ENCODE measurements at regions not wholly inside any gene's neighbourhood (a gene's known extent, or its start where the extent isn't known, plus 50 kb on each side); places are given as distances from the start of the nearest gene placed in this dataset.

DNA sequence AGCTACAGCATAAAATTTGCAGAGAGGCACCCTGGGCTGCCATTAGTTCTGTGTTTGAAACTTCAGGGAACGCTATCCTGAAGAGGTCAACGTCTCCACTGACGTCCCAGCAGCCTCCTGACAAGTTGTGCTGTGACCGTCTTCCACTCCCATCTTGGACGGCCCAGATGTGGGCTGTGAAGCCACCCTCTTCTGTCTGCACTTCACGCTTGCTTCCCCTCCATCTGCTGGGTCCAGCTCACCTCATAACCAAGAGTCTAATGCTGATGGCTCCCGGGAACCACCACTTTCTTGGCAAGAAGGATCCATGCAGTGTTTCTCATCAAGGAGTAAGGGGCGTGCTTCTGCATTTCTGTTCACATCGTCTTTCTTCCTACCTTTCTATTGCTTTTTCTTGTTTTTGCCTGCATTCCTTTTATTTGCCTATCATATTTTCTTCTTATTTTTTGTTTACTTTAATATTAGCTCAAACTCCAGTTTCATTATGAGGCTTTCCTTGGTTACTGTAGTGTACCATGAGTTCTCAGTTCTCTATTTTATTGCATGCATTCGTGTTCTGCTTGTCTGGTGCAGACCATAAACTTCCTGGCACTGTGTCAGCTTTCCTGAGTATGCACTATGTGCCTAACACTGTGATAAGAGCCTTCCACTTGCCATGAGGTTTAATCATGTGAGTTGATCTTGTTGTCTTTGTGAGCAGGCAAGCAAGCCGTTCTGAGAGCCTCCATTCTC is 631.8 kb upstream of the RAB6C start:
- TF ChIP-seq EP300 (IDR thresholded peaks at IDR 0.05; ENCODE audit: low read length) (no peak), SP1 (CRISPR knock-in tag; IDR thresholded peaks at IDR 0.05) (no peak), CHD2 (IDR thresholded peaks at IDR 0.05; ENCODE audit: low read depth, low read length) (no peak), CREM (IDR thresholded peaks at IDR 0.05; ENCODE audit: low read depth) (no peak), TBL1XR1 (IDR thresholded peaks at IDR 0.05; ENCODE audit: low read length in 2 of 2) (no peak)
- TF ChIP-seq, protein P1, sequence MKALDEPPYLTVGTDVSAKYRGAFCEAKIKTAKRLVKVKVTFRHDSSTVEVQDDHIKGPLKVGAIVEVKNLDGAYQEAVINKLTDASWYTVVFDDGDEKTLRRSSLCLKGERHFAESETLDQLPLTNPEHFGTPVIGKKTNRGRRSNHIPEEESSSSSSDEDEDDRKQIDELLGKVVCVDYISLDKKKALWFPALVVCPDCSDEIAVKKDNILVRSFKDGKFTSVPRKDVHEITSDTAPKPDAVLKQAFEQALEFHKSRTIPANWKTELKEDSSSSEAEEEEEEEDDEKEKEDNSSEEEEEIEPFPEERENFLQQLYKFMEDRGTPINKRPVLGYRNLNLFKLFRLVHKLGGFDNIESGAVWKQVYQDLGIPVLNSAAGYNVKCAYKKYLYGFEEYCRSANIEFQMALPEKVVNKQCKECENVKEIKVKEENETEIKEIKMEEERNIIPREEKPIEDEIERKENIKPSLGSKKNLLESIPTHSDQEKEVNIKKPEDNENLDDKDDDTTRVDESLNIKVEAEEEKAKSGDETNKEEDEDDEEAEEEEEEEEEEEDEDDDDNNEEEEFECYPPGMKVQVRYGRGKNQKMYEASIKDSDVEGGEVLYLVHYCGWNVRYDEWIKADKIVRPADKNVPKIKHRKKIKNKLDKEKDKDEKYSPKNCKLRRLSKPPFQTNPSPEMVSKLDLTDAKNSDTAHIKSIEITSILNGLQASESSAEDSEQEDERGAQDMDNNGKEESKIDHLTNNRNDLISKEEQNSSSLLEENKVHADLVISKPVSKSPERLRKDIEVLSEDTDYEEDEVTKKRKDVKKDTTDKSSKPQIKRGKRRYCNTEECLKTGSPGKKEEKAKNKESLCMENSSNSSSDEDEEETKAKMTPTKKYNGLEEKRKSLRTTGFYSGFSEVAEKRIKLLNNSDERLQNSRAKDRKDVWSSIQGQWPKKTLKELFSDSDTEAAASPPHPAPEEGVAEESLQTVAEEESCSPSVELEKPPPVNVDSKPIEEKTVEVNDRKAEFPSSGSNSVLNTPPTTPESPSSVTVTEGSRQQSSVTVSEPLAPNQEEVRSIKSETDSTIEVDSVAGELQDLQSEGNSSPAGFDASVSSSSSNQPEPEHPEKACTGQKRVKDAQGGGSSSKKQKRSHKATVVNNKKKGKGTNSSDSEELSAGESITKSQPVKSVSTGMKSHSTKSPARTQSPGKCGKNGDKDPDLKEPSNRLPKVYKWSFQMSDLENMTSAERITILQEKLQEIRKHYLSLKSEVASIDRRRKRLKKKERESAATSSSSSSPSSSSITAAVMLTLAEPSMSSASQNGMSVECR (CRISPR knock-in tag; IDR thresholded peaks at IDR 0.05), result no peak
- TF ChIP-seq, protein P2, sequence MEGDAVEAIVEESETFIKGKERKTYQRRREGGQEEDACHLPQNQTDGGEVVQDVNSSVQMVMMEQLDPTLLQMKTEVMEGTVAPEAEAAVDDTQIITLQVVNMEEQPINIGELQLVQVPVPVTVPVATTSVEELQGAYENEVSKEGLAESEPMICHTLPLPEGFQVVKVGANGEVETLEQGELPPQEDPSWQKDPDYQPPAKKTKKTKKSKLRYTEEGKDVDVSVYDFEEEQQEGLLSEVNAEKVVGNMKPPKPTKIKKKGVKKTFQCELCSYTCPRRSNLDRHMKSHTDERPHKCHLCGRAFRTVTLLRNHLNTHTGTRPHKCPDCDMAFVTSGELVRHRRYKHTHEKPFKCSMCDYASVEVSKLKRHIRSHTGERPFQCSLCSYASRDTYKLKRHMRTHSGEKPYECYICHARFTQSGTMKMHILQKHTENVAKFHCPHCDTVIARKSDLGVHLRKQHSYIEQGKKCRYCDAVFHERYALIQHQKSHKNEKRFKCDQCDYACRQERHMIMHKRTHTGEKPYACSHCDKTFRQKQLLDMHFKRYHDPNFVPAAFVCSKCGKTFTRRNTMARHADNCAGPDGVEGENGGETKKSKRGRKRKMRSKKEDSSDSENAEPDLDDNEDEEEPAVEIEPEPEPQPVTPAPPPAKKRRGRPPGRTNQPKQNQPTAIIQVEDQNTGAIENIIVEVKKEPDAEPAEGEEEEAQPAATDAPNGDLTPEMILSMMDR (IDR thresholded peaks at IDR 0.05 in 2 of 3, conservative IDR thresholded peaks at IDR 0.05 in 1 of 3; ENCODE audit: insufficient read depth in 2 of 3, low read depth in 1 of 3, low read length in 3 of 3), result no peak
